ENCODE measurements at regions not wholly inside any gene's neighbourhood (a gene's known extent, or its start where the extent isn't known, plus 50 kb on each side); places are given as distances from the start of the nearest gene placed in this dataset.

DNA sequence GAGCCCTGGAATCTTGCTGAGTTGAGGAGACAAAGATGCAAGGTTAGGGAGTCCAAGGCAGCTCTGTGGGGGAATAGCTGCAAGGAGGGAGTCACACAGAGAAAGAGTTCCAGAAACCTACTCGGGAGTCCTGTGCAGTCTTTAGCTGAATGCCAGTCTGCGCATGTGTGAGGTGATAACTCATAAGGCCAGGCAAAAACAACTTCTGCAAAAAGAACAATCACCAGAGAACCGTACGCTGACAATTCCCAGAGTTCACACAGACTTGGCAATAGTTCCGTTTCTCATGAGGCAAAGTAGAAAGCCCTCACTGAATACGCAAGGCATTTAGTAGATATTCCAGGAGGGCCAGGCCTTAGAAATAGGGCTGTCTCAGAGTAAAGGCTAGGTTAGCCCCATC is 135.2 kb upstream of the TAB2 start:
- H3F3A ChIP-seq (ENCODE audit: low read length, unreplicated experiment): no peaks in the 10 kb centered on the region
- no peaks in the 10 kb centered on the region for H3K36me3 ChIP-seq (ENCODE audit: low read depth, low read length)
- no peaks in the 10 kb centered on the region for H3K9me3 ChIP-seq (ENCODE audit: low read length)
- H3K4me3 ChIP-seq (ENCODE audit: low read length): no peak overlapping the region
- TF ChIP-seq EZH2 (IDR thresholded peaks at IDR 0.05; ENCODE audit: low read length, unreplicated experiment) (no peak), EZH2phosphoT487 (IDR thresholded peaks at IDR 0.05; ENCODE audit: borderline replicate concordance, low read length) (no peak)
- TF ChIP-seq, protein P1, sequence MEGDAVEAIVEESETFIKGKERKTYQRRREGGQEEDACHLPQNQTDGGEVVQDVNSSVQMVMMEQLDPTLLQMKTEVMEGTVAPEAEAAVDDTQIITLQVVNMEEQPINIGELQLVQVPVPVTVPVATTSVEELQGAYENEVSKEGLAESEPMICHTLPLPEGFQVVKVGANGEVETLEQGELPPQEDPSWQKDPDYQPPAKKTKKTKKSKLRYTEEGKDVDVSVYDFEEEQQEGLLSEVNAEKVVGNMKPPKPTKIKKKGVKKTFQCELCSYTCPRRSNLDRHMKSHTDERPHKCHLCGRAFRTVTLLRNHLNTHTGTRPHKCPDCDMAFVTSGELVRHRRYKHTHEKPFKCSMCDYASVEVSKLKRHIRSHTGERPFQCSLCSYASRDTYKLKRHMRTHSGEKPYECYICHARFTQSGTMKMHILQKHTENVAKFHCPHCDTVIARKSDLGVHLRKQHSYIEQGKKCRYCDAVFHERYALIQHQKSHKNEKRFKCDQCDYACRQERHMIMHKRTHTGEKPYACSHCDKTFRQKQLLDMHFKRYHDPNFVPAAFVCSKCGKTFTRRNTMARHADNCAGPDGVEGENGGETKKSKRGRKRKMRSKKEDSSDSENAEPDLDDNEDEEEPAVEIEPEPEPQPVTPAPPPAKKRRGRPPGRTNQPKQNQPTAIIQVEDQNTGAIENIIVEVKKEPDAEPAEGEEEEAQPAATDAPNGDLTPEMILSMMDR (conservative IDR thresholded peaks at IDR 0.05; ENCODE audit: low read depth, low read length): no peak
- no peak overlapping the region for H2AFZ ChIP-seq (ENCODE audit: low read length)
- H3K9me2 ChIP-seq (replicated peaks; ENCODE audit: low read length): no peaks in the 10 kb centered on the region
- BruUV-seq (replicated peaks): no TSS peak
- no peaks in the 10 kb centered on the region for H3K27me3 ChIP-seq (ENCODE audit: low read length)
- H3K4me2 ChIP-seq (ENCODE audit: low read length): no peak overlapping the region
- DNase-seq (no peak), ATAC-seq (no peak)
- H3K79me2 ChIP-seq (ENCODE audit: low read length): no peaks in the 10 kb centered on the region
- intact Hi-C loops (cut with micrococcal nuclease): no loop called here
- no peaks in the 10 kb centered on the region for H4K20me1 ChIP-seq (ENCODE audit: low read length)
- H3K27ac ChIP-seq (ENCODE audit: low read length): no peak overlapping the region
- CTCF ChIA-PET: no interaction called here
- H3K9ac ChIP-seq (ENCODE audit: low read length): no peak overlapping the region
- POLR2A ChIA-PET (ENCODE audit: unreplicated experiment): no interaction called here
- H3K4me1 ChIP-seq (ENCODE audit: insufficient read depth, low read length): no peaks in the 10 kb centered on the region

DNA sequence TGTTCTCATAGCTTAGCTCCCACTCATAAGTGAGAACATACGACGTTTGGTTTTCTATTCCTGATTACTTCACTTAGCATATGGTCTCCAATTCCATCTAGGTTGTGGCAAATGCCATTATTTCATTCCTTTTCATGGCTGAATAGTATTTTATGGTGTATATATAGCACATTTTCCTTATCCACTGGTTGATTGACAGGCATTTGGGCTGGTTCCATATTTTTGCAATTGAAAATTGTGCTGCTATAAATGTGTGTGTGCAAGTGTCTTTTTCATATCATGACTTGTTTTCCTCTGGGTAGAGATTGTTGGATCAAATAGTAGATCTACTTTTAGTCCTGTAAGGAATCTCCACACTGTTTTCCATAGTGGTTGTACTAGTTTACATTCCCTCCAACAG is 133.0 kb upstream of the TAB2 start:
- no peak overlapping the region for H3K4me3 ChIP-seq (ENCODE audit: low read length)
- ChIA-PET CTCF (no interaction called here), POLR2A (ENCODE audit: unreplicated experiment) (no interaction called here)
- H3K27ac ChIP-seq (ENCODE audit: low read length): no peak overlapping the region
- TF ChIP-seq EZH2phosphoT487 (IDR thresholded peaks at IDR 0.05; ENCODE audit: borderline replicate concordance, low read length) (no peak), EZH2 (IDR thresholded peaks at IDR 0.05; ENCODE audit: low read length, unreplicated experiment) (no peak)
- TF ChIP-seq, protein P1 (conservative IDR thresholded peaks at IDR 0.05; ENCODE audit: low read depth, low read length): no peak
- H3K79me2 ChIP-seq (ENCODE audit: low read length): no peaks in the 10 kb centered on the region
- no peaks in the 10 kb centered on the region for H3F3A ChIP-seq (ENCODE audit: low read length, unreplicated experiment)
- no TSS peak for BruUV-seq (replicated peaks)
- H3K9ac ChIP-seq (ENCODE audit: low read length): no peak overlapping the region
- H4K20me1 ChIP-seq (ENCODE audit: low read length): no peaks in the 10 kb centered on the region
- H3K36me3 ChIP-seq (ENCODE audit: low read depth, low read length): no peaks in the 10 kb centered on the region
- H3K27me3 ChIP-seq (ENCODE audit: low read length): no peaks in the 10 kb centered on the region
- DNase-seq (no peak), ATAC-seq (no peak)
- no peak overlapping the region for H2AFZ ChIP-seq (ENCODE audit: low read length)
- H3K9me2 ChIP-seq (replicated peaks; ENCODE audit: low read length): no peaks in the 10 kb centered on the region
- H3K4me1 ChIP-seq (ENCODE audit: insufficient read depth, low read length): no peaks in the 10 kb centered on the region
- intact Hi-C loops (cut with micrococcal nuclease): no loop called here
- H3K4me2 ChIP-seq (ENCODE audit: low read length): no peak overlapping the region
- no peaks in the 10 kb centered on the region for H3K9me3 ChIP-seq (ENCODE audit: low read length)

DNA sequence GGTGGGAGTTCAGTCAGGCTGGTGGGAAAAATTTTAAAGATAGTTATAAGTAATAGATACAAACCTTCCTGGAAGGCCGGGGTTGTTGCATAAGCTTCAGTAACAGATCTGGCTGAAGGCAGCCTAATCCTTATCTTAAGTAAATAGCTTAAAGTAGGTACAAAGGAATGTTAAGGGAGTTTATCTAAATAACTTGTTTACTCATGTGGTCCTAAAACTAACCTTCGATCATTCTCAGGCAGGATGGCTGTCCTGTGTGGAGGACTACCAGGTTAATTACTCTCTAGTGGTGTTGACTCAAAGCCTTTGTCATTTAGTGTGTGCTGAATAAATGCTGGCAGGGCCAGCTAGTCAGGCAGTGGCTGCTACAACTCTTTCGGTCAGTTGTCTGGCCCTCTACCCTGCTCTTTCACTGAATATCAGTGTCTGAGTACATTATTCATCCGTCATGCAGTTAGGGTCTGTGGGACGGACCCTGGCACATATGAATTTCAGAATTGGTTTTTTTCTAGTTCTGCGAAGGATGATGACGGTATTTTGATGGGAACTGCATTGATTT is 131.6 kb upstream of the TAB2 start:
- intact Hi-C loops (cut with micrococcal nuclease): no loop called here
- H3K36me3 ChIP-seq (ENCODE audit: low read depth, low read length): no peaks in the 10 kb centered on the region
- H3K4me1 ChIP-seq (ENCODE audit: insufficient read depth, low read length): no peaks in the 10 kb centered on the region
- H3K79me2 ChIP-seq (ENCODE audit: low read length): no peaks in the 10 kb centered on the region
- H3K9ac ChIP-seq (ENCODE audit: low read length): no peak overlapping the region
- ATAC-seq (no peak), DNase-seq (no peak)
- ChIA-PET CTCF (no interaction called here), POLR2A (ENCODE audit: unreplicated experiment) (no interaction called here)
- no peak overlapping the region for H3K27ac ChIP-seq (ENCODE audit: low read length)
- TF ChIP-seq EZH2 (IDR thresholded peaks at IDR 0.05; ENCODE audit: low read length, unreplicated experiment): no peak
- TF ChIP-seq, protein P1 (conservative IDR thresholded peaks at IDR 0.05; ENCODE audit: low read depth, low read length): no peak
- TF ChIP-seq EZH2phosphoT487 (IDR thresholded peaks at IDR 0.05; ENCODE audit: borderline replicate concordance, low read length): no peak
- no peaks in the 10 kb centered on the region for H4K20me1 ChIP-seq (ENCODE audit: low read length)
- H3K27me3 ChIP-seq (ENCODE audit: low read length): no peaks in the 10 kb centered on the region
- no peaks in the 10 kb centered on the region for H3F3A ChIP-seq (ENCODE audit: low read length, unreplicated experiment)
- no peak overlapping the region for H3K4me2 ChIP-seq (ENCODE audit: low read length)
- no peak overlapping the region for H2AFZ ChIP-seq (ENCODE audit: low read length)
- H3K9me2 ChIP-seq (replicated peaks; ENCODE audit: low read length): no peaks in the 10 kb centered on the region
- no TSS peak for BruUV-seq (replicated peaks)
- H3K4me3 ChIP-seq (ENCODE audit: low read length): no peak overlapping the region
- H3K9me3 ChIP-seq (ENCODE audit: low read length): no peaks in the 10 kb centered on the region
